HCT116 (cell line): ENCODE measurements at regions not wholly inside any gene's neighbourhood (a gene's known extent, or its start where the extent isn't known, plus 50 kb on each side); places are given as distances from the start of the nearest gene placed in this dataset.

Experiments used
- ATAC-seq: fragments of 200-7000 bp; cut with Tn5 transposase; 2 replicates; pipeline ENCODE4 v1.9.1; 2020; ENCODE audit warnings: mild to moderate bottlenecking, moderate library complexity
- BruUV-seq: library from RNA; stranded (reverse); fragments of 400-500 nt; replicated peaks from 2 replicates; lab custom pipeline; 2021; lab: Mats Ljungman, UMichigan
- CTCF ChIA-PET: fragments of 300-600 bp; sonication (Branson Sonifier 250); formaldehyde crosslinking; loops from one replicate; lab custom pipeline; 2021; ENCODE audit warnings: antibody characterized with exemption; lab: Charles Lee
- POLR2A ChIA-PET: fragments of 300-600, 350-600 bp; sonication (Branson Sonifier 250); formaldehyde crosslinking; loops from one replicate; lab custom pipeline; 2021; ENCODE audit warnings: antibody characterized with exemption; lab: Charles Lee
- RAD21 ChIA-PET, 2 experiments: fragments of 300-600 bp; sonication (Branson Sonifier 250); formaldehyde crosslinking; loops; one replicate each; lab custom pipeline; 2023; ENCODE audit warnings: low total read pairs in 2 of 2; ENCODE audit not compliant: uncharacterized antibody in 2 of 2, unreplicated experiment in 2 of 2, low non-redundant PET in 1 of 2; lab: Charles Lee
- DNase-seq: peaks from one replicate; pipeline ENCODE4 v3.0.0-alpha.2; 2010; ENCODE audit warnings: low read depth, low spot score
- H2AFZ ChIP-seq: fragments of 200-600 bp; shearing (Covaris generic), sonication (generic); 2 replicates; pipeline ENCODE4 v1.6.1; 2017; ENCODE audit warnings: low read depth, mixed run types, mixed read lengths, antibody characterized with exemption, low read length; ENCODE audit not compliant: poor library complexity, severe bottlenecking
- H3K27ac ChIP-seq: 2 replicates; pipeline ENCODE4 v1.5.1; 2012; ENCODE audit warnings: low read depth, low read length
- H3K27me3 ChIP-seq: fragments of 200-600 bp; sonication (generic); 2 replicates; pipeline ENCODE4 v1.6.1; 2016; ENCODE audit warnings: mixed run types, low read length, mixed read lengths; ENCODE audit not compliant: insufficient read depth
- H3K36me3 ChIP-seq, 2 experiments: fragments of 200-500 bp in 1 of 2; fragments of 200-600 bp in 1 of 2; sonication (Bioruptor generic) in 1 of 2; sonication (generic) in 1 of 2; 2 replicates each; pipeline versions ENCODE4 v1.5.1 to v1.6.1; 2014 to 2016; ENCODE audit warnings: low read length in 2 of 2, inconsistent platforms in 1 of 2, mixed read lengths in 1 of 2, mixed run types in 1 of 2; ENCODE audit not compliant: insufficient read depth in 2 of 2, control insufficient read depth in 1 of 2
- H3K4me1 ChIP-seq, 2 experiments: fragments of 200-600 bp in 1 of 2; sonication (generic) in 1 of 2; 2 replicates each; pipeline versions ENCODE4 v1.5.1 to v1.6.1; 2012 to 2017; ENCODE audit warnings: low read length in 2 of 2, inconsistent platforms in 1 of 2, mild to moderate bottlenecking in 1 of 2, mixed read lengths in 1 of 2, mixed run types in 1 of 2, moderate library complexity in 1 of 2; ENCODE audit not compliant: insufficient read depth in 2 of 2, control insufficient read depth in 1 of 2
- H3K4me2 ChIP-seq: fragments of 200-600 bp; sonication (generic); 2 replicates; pipeline ENCODE4 v1.6.1; 2017; ENCODE audit warnings: mixed run types, low read length, mixed read lengths
- H3K4me3 ChIP-seq, 2 experiments: fragments of 200-600 bp in 1 of 2; sonication (generic) in 1 of 2; replicated peaks in 1 of 2; 2 replicates each; pipeline ENCODE4 v1.5.1; 2011 to 2016; ENCODE audit warnings: low read length in 2 of 2, control low read depth in 1 of 2, low read depth in 1 of 2, mild to moderate bottlenecking in 1 of 2, mixed read lengths in 1 of 2, mixed run types in 1 of 2
- H3K79me2 ChIP-seq: fragments of 200-600 bp; sonication (generic); 2 replicates; pipeline ENCODE4 v1.6.1; 2017; ENCODE audit warnings: mild to moderate bottlenecking, mixed run types, low read length, moderate library complexity, mixed read lengths; ENCODE audit not compliant: insufficient read depth
- H3K9ac ChIP-seq: fragments of 200-600 bp; sonication (generic); 2 replicates; pipeline ENCODE4 v1.6.1; 2016; ENCODE audit warnings: low read length, mixed read lengths
- H3K9me2 ChIP-seq: fragments of 200-600 bp; sonication (generic), shearing (Covaris generic); 2 replicates; pipeline ENCODE4 v1.6.1; 2017; ENCODE audit warnings: mixed run types, mild to moderate bottlenecking, moderate library complexity; ENCODE audit not compliant: insufficient read depth
- H3K9me3 ChIP-seq, 2 experiments: fragments of 200-500 bp in 1 of 2; fragments of 200-600 bp in 1 of 2; sonication (Bioruptor generic) in 1 of 2; sonication (generic) in 1 of 2; 2 replicates each; pipeline ENCODE4 v1.6.1; 2014 to 2017; ENCODE audit warnings: low read length in 2 of 2, mixed read lengths in 2 of 2, inconsistent platforms in 1 of 2, low read depth in 1 of 2, mild to moderate bottlenecking in 1 of 2, mixed run types in 1 of 2, moderate library complexity in 1 of 2; ENCODE audit not compliant: control insufficient read depth in 1 of 2, insufficient read depth in 1 of 2
- H4K20me1 ChIP-seq: fragments of 200-600 bp; sonication (generic), shearing (Covaris generic); 2 replicates; pipeline ENCODE4 v1.6.1; 2017; ENCODE audit warnings: mixed run types, mild to moderate bottlenecking, moderate library complexity; ENCODE audit not compliant: insufficient read depth
- EZH2 ChIP-seq: fragments of 200-600 bp; sonication (generic); IDR thresholded peaks from 2 replicates; pipeline ENCODE4 v1.6.1; 2017; ENCODE audit warnings: antibody characterized with exemption, mixed run types
- POLR2A ChIP-seq: IDR thresholded peaks from 2 replicates; pipeline ENCODE4 v1.7.0; 2011; ENCODE audit warnings: borderline replicate concordance; ENCODE audit not compliant: insufficient read depth, insufficient read length; ENCODE audit errors: extremely low read depth
- POLR2AphosphoS5 ChIP-seq: IDR thresholded peaks from 2 replicates; pipeline ENCODE4 v1.6.1; 2011; ENCODE audit warnings: mild to moderate bottlenecking, low read depth, low read length, moderate library complexity
- RAD21 ChIP-seq: IDR thresholded peaks from 2 replicates; pipeline ENCODE4 v1.6.1; 2012; ENCODE audit warnings: low read depth, mild to moderate bottlenecking
- SIN3A ChIP-seq: IDR thresholded peaks from 2 replicates; pipeline ENCODE4 v1.6.1; 2012; ENCODE audit warnings: low read depth
- SP1 ChIP-seq: IDR thresholded peaks from 2 replicates; pipeline ENCODE4 v1.6.1; 2012; ENCODE audit warnings: low read depth
- SRF ChIP-seq: IDR thresholded peaks from 2 replicates; pipeline ENCODE4 v1.6.1; 2012; ENCODE audit warnings: low read depth
- YY1 ChIP-seq: IDR thresholded peaks from 2 replicates; pipeline ENCODE4 v1.6.1; 2011; ENCODE audit warnings: low read length, low read depth, moderate library complexity, mild to moderate bottlenecking; ENCODE audit not compliant: insufficient replicate concordance; ENCODE audit errors: extremely low read depth
- ZFX ChIP-seq: fragments of 450-650 bp; IDR thresholded peaks from 2 replicates; pipeline ENCODE4 v1.6.1; 2017
- ZNF274 ChIP-seq: fragments of 200-500 bp; sonication (Bioruptor generic); IDR thresholded peaks from 2 replicates; pipeline ENCODE4 v1.6.1; 2014; ENCODE audit warnings: mild to moderate bottlenecking, low read depth, low read length, inconsistent platforms
- intact Hi-C: fragments of 100-400 bp; cut with micrococcal nuclease; formaldehyde crosslinking; loops from 2 replicates; pipeline ENCODE4 v1.10.0; 2022
- TF ChIP-seq, protein P1 (sequence below): IDR thresholded peaks from 2 replicates; pipeline ENCODE4 v1.6.1; 2012; ENCODE audit warnings: low read depth
- TF ChIP-seq, protein P2 (sequence below): IDR thresholded peaks from 2 replicates; pipeline ENCODE4 v1.6.1; 2012
- TF ChIP-seq, protein P3 (sequence below): IDR thresholded peaks from 2 replicates; pipeline ENCODE4 v1.6.1; 2011; ENCODE audit warnings: mild to moderate bottlenecking, low read length, moderate library complexity; ENCODE audit not compliant: insufficient replicate concordance; ENCODE audit errors: extremely low read depth
- TF ChIP-seq, protein P4 (sequence below): IDR thresholded peaks from 2 replicates; pipeline ENCODE4 v1.6.1; 2012

DNA sequence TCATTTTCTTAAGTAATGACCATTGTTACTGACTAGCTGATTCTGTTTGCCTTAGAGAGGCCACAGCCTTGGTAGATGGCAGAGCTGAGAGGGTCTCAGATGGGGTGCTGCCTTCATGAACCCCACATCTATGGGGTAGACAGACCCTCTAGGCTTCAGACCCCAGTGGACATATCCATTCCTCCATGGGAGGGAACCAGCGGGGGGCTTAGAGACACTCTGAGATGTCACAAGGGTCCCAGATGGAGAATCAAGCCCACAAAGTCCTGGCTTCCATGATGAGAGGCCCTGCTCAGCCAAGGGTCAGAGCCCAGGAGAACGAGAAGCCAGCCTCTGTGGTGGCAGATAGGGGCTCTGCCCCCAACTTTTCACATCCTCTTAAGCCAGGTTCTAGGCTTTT is 408.6 kb downstream of the TCERG1L start:
- DNase-seq = no peak
- Histone ChIP-seq H3K79me2 (no peaks in the 10 kb centered on the region), H3K9me3 (no peaks in the 10 kb centered on the region), H3K4me2 (no peak overlapping the region), H3K4me3 (no peak overlapping the region)
- no peak for ATAC-seq
- TF ChIP-seq RAD21 (no peak), EZH2 (no peak), SP1 (no peak), POLR2AphosphoS5 (no peak)
- TF ChIP-seq, protein P1, sequence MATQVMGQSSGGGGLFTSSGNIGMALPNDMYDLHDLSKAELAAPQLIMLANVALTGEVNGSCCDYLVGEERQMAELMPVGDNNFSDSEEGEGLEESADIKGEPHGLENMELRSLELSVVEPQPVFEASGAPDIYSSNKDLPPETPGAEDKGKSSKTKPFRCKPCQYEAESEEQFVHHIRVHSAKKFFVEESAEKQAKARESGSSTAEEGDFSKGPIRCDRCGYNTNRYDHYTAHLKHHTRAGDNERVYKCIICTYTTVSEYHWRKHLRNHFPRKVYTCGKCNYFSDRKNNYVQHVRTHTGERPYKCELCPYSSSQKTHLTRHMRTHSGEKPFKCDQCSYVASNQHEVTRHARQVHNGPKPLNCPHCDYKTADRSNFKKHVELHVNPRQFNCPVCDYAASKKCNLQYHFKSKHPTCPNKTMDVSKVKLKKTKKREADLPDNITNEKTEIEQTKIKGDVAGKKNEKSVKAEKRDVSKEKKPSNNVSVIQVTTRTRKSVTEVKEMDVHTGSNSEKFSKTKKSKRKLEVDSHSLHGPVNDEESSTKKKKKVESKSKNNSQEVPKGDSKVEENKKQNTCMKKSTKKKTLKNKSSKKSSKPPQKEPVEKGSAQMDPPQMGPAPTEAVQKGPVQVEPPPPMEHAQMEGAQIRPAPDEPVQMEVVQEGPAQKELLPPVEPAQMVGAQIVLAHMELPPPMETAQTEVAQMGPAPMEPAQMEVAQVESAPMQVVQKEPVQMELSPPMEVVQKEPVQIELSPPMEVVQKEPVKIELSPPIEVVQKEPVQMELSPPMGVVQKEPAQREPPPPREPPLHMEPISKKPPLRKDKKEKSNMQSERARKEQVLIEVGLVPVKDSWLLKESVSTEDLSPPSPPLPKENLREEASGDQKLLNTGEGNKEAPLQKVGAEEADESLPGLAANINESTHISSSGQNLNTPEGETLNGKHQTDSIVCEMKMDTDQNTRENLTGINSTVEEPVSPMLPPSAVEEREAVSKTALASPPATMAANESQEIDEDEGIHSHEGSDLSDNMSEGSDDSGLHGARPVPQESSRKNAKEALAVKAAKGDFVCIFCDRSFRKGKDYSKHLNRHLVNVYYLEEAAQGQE = no peak
- TF ChIP-seq, all 23 proteins: peak for 0
- CTCF ChIA-PET = no interaction called here
- Histone ChIP-seq H3K9ac (no peak overlapping the region), H3K27ac (no peak overlapping the region), H3K9me2 (no peaks in the 10 kb centered on the region), H2AFZ (no peak overlapping the region), H3K27me3 (no peaks in the 10 kb centered on the region), H4K20me1 (no peaks in the 10 kb centered on the region), H3K36me3 (no peaks in the 10 kb centered on the region), H3K4me1 (no peaks in the 10 kb centered on the region)
- RAD21 ChIA-PET = no interaction called here
- intact Hi-C loops = no loop called here
- POLR2A ChIA-PET = no interaction called here
- no TSS peak for BruUV-seq

DNA sequence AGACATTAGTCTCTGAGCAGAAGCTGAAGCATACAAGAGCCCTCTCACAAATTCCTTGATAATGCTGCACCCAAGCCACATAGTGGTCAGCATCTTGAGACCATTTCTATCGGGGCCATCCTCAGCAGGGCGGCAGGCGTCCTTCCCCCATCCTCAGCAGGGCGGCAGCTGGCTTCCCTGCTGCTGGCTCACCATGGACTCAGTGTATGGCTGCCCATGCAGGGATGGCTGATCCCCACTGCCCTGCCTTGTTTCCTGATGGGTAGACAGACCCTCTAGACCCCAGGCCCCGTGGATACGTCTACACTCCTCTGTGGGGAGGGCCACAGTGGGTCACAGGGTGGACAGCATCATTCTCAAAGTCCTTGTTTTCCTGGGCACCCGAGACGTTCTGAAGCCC is 406.8 kb downstream of the TCERG1L start:
- no TSS peak for BruUV-seq
- no peak overlapping the region for H3K4me3 ChIP-seq
- H3K9me2 ChIP-seq = no peaks in the 10 kb centered on the region
- ChIA-PET CTCF (no interaction called here), RAD21 (no interaction called here), POLR2A (no interaction called here)
- H3K4me2 ChIP-seq = no peak overlapping the region
- H3K36me3 ChIP-seq = no peaks in the 10 kb centered on the region
- H4K20me1 ChIP-seq = no peaks in the 10 kb centered on the region
- no peaks in the 10 kb centered on the region for H3K27me3 ChIP-seq
- no peaks in the 10 kb centered on the region for H3K4me1 ChIP-seq
- no peak overlapping the region for H2AFZ ChIP-seq
- no peak overlapping the region for H3K27ac ChIP-seq
- no peaks in the 10 kb centered on the region for H3K9me3 ChIP-seq
- ATAC-seq (no peak), DNase-seq (no peak)
- no peak overlapping the region for H3K9ac ChIP-seq
- no peaks in the 10 kb centered on the region for H3K79me2 ChIP-seq
- intact Hi-C loops = no loop called here
- no peak for TF ChIP-seq ZFX
- TF ChIP-seq, protein P2, sequence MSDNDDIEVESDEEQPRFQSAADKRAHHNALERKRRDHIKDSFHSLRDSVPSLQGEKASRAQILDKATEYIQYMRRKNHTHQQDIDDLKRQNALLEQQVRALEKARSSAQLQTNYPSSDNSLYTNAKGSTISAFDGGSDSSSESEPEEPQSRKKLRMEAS = no peak
- TF ChIP-seq POLR2A = no peak
- TF ChIP-seq, protein P3, sequence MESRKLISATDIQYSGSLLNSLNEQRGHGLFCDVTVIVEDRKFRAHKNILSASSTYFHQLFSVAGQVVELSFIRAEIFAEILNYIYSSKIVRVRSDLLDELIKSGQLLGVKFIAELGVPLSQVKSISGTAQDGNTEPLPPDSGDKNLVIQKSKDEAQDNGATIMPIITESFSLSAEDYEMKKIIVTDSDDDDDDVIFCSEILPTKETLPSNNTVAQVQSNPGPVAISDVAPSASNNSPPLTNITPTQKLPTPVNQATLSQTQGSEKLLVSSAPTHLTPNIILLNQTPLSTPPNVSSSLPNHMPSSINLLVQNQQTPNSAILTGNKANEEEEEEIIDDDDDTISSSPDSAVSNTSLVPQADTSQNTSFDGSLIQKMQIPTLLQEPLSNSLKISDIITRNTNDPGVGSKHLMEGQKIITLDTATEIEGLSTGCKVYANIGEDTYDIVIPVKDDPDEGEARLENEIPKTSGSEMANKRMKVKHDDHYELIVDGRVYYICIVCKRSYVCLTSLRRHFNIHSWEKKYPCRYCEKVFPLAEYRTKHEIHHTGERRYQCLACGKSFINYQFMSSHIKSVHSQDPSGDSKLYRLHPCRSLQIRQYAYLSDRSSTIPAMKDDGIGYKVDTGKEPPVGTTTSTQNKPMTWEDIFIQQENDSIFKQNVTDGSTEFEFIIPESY = no peak
- TF ChIP-seq, protein P4, sequence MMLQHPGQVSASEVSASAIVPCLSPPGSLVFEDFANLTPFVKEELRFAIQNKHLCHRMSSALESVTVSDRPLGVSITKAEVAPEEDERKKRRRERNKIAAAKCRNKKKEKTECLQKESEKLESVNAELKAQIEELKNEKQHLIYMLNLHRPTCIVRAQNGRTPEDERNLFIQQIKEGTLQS = no peak
- TF ChIP-seq YY1 = no peak
- no peak for TF ChIP-seq SIN3A
- no peak for TF ChIP-seq EZH2
- TF ChIP-seq ZNF274 = no peak
- TF ChIP-seq SRF = no peak
- TF ChIP-seq POLR2AphosphoS5 = no peak
